HT1080 (cell line): ENCODE measurements at regions not wholly inside any gene's neighbourhood (a gene's known extent, or its start where the extent isn't known, plus 50 kb on each side); places are given as distances from the start of the nearest gene placed in this dataset.
A peak's percentile ranks its signal among the peaks of the same experiment; 100 is the strongest.
"Not testable (repeated sequence)": the region's sequence is repeated elsewhere in the genome, so short reads cannot be mapped to it uniquely, and the experiment has no call there.

ENCODE experiments used
- DNase-seq: peaks from one replicate; pipeline ENCODE4 v3.0.0-alpha.2; 2015; ENCODE audit warnings: low read depth

DNA sequence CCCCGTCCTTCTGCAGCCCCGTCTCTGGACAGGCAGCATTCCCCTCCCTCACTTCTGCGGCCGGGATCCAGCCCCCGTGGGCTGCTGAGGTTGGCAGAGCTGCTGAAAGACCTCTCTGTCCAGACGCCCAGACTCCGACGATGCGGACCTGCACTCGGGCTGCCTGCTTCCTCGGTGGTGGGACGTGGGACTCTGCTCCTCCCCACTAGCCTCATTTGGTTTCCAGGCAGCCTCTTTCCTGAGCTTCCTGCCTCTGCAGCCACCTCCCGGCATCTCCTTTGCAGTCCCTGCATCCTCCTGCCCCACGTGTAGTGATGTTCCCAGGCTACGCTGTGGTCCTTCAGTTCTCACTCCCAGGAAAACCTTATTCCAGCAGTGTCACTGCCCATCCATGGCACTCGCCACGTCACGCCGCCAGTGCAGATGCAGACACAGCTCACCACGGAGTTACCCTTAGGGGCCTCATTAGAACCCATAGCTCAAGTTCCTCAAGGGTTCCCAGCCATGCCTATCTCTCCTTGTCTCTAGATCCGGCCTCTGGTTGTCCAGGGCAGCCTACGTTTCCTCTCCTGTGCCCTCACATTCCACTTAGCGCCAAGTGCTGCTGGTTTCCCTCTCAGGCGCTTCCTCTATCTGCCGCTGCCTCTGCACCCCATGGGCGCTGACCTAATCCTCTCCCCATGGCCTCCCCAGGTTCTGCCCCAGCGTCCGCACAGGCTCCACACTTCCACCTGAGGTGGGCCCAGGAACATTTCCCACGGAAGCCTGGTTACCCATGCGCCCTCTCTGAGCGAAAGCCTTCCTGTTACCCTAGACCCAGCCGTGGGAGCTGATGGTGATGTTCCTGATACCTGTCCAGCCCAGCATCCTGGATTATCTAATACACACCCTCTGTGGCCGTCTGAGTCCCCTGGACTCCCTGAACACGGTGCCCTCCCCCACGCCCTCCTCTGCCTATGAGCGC lies 318.3 kb upstream of the MYT1L start:
- no peak for DNase-seq

DNA sequence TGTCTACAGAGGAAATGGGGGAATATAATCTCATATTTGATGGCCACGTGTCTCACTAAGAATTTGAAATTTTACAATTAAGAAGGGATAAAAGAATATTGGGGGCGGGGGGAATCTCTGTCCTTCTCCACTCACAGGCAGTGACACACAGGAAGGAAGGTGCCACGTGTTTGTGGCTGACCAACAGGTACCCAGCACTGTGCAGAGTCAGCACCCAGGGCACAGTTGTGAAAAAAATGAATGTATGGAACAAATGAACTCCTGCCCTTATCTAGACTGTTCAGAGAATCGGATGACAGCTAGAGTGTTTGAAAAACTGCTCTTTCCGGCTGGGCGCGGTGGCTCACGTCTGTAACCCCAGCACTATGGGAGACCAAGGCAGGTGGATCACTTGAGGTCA lies 317.0 kb upstream of the MYT1L start:
- DNase-seq, result peak; percentile 28

DNA sequence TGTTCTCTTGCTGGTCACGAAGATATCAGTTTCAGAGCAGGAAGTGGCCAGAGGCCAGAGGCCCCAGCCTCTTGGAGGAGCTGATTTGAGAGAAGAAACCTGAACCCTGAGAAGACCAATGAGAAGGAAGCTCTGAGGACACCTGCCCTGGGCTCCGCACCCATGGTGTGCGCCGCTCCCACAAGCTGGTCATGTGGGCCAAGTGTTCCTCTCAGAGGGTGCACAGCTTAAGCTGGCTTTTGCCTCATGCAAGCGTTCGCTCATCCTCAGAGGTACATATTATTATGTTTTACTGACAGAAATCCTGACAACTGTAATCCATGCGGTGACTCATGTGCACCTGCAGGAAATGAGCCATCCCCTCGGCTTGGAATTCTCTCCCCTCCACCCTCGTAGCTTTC lies 316.1 kb upstream of the MYT1L start:
- DNase-seq, result peak; percentile 90

DNA sequence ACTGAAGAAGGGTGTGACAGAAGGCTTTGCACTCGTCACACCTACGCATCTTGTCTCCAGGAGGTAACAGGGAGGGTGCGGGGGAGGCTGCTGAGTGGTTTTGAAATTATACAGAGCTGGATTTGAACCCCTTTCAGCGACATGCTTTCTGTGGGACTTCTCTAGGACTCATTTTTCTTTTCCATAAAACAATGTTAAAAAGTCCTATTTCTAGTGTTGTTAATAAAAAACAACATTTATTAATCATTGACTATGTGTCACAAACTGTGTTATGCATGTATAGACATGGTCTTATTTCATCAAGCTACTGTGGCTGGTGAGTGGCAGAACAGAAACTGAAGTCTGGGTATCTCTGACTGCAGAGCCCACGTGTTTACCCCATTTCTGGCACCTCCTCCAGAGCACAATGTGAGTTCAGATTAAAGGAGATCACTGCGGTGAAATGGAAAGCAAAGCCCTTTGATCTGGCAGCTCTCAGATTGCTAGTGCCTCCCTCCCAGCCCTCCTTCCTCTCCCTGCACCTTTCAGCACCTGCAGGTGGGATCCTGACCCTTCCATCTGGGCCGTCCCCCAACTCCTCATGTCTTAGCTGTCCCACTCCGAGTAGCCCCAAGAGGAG lies 315.5 kb upstream of the MYT1L start:
- peak; percentile 49 for DNase-seq

DNA sequence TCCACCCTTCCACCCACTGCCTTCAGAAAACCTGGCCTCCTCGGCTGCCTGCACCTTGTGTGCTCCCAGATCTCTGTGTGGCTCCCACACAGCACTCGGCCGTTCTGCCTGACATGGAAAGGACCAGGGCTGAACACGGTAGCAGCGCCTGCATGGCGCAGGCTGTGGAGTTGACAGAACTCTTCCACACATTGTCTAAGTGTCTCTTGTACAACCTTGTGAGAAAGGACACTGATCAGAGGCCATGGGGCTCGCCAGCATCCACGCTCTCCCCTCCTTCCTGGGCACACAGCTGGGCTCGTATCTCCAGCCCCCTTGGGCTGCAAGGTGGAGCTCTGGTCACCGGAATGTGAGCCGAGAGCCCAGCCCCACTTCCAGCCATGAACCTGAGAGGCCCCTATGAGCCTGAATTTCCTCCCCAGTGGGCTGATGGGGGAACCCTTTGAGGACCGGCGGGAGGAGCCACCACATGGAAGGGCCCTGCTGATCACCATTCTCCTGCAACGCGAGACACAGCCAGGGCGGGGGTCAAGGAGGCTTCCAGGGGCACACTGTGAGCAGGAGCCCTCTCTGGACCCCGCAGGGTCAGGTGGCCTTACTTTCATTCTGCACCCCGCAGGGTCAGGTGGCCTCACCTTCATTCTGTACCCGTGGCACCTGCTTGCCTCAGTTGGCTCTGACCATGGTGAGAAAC lies 314.2 kb upstream of the MYT1L start:
- no peak for DNase-seq

DNA sequence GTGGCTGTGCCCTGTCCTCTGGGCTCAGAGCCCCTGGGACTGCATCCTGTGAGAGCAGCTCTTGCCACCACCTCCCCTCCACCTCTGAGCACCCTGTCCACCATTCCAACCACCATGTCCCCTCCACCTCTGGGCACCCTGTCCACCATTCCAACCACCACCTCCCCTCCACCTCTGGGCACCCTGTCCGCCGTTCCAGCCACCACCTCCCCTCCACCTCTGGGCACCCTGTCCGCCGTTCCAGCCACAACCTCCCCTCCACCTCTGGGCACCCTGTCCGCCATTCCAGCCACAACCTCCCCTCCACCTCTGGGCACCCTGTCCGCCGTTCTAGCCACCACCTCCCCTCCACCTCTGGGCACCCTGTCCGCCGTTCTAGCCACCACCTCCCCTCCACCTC lies 313.7 kb upstream of the MYT1L start:
- not testable (repeated sequence) for DNase-seq

DNA sequence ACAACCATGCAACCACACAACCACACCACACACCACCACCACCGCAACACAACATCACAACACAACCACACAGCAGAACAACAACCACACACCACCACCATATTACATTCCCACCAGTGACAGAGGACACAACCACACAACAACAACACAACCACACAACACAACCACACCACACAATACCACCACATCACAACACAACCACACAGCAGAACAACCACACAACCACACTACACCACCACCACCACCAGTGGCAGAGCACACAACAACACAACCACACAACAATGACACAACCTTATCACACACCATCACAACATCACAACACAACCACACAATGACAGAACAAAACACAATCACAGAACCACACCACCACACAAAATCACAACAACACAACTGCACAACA lies 313.0 kb upstream of the MYT1L start:
- no peak for DNase-seq

DNA sequence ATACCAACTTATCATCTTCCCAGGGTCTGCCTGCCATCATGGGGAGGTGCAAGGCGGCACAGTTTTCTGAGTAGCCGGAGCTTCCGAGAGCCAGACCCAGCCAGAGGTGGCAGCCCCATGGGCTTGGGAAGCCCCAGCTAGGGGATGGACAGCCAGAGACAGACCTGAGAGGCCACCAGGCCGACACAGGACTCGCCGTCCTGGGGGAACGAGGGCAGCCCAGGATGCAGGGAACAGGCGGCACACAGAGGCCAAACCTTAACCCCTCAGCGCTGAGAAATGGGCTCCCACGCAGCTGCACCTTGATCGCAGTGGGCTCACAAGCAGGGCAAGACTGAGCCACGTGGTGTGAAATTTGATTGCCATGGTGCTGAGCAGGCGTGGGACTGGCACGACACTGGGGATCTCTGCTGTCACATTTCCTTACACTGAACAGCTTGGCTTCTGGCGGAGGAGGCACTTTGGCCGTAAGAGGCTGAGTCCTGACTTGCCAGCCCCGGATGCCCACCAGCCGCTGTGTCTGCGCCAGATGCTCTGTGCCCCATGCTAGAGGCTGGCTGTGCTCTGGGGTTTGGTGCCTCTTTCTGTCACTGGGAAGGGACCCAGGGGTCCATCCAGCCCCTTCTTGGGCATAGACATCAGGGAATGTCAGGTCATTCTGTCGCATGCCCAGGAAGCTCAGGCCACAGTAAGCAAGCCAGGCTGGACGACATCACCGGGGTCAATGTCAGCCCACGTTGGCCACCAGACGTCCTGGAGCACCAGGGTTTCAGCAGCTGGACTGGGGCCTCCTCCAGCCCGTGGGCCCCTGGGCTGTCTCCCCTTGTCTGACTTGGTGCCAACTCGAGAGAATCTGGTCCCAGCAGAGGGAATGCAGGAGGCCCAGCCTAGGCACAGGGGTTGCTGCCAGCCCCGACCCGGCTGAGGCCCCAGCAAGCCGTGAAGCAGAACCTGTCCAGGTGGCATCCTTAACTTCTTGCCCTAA lies 312.1 kb upstream of the MYT1L start:
- no peak for DNase-seq

DNA sequence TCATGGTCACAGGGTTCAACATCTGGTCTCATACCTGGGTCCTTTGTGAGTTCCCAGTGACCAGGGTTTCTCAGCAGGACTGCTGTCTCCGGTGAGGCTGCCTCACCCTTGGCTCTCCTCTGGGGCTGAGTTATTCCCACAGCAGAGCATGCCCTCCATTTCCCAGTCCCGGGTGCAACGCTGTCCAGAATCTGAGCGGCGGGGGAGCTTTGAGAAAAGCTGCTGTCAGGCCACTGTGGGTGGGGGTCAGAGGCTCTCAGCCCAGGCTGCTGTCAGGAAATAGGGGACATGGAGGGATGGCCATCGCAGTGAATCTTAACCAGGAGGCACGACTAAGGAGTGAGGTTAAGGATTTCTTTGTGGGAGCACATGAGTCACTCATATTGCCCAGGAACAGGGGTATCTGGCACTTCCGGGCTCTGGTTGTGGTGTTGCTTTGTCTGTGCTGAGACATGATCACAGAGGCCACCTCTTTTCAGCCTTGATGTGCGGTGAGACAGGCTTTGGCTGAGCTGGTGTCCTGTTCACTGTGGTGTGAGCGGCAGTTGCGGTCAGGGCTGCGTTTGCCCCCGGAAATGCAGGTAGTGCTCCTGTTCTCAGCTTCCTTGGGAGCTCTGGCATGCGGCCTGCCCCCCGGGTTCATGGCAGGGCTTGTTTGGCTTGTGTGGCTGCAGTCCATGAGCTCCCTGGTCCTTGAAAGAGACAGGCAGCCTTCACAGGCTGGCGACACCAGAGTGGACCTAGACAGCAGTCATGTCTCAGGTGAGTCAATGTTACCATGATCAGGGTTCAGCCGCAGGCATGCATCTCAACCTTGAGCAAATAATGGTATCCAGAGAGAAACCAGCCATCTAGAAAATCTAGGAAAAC lies 310.7 kb upstream of the MYT1L start:
- peak; percentile 66 for DNase-seq

DNA sequence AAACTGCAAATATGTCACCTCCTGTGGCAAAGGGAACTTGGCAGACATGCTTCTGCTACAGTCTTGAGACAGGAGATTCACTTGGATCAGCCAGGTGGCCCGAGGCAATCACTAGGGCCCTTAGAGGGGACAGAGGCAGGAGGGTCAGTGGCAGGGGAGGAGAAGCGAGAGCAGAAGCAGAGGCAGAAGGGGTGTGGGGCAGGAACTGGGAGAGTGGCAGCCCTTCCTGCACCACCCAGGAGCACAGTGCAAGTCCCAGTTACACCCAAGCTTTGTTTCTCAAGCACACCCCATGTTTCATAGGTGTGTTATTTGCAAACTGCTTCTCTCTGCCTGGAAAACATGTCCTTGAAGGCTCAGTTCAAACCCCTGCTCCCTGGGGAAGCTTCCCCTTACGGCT lies 309.7 kb upstream of the MYT1L start:
- no peak for DNase-seq

DNA sequence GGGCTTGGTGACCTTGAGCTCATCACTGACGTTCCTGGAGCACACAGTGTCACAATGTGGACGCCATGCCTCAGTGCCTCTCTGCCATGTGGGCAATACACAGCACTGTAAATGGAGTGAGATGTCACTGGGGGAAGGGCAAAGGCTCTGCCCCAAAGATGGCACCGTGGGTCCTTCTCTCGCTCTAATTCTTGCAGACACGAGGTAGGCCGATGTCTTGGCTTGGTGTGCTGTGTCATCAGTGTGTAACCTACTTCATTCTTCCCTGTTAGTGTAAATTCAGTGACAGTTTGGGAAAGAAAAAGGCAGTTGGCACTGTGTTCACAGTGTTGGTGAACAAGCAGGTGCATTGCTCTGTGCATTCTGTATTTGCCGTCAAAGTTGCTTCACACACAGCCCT lies 309.3 kb upstream of the MYT1L start:
- DNase-seq, result no peak

DNA sequence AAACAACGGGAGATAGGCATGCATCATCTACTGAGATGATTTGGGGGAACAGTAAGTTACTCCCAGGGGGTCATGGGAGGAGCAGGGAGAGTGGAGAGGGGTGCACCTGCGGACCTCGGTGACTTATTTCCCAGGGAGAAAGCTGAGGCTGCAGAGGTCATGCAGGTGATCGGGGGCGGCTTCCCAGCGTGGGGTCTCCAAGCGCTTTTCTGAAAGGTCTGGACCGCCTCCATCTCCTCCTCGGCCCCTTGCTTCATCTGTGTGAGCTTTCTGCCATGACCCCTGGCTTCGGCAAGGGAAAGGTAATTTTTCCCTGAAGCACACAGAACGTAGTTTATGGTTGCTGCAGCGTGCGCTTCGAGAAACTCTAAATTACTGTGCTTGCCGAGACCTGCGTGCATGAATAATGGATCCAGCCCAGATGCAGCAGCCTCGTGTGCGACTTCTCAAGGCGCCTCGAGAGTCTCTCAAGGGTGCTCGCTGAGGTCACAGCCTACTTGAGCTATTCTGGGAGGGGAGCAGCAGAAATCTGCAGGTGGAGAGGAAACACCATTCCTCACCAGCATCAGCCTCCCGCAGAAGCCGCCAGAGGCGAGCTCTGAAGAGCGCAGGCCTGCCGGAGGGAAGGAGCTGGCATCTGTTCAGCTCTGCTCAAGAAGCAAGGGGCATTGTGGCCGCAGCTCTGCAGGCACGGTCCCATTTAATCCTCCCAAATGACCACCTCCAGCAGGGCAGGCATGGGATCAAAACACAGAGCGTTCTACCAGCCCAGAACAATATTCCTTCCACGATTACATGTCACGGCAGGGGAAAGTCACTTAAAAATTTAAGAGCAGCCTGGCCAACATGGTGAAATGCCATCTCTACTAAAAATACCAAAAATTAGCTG lies 308.4 kb upstream of the MYT1L start:
- DNase-seq, result no peak

DNA sequence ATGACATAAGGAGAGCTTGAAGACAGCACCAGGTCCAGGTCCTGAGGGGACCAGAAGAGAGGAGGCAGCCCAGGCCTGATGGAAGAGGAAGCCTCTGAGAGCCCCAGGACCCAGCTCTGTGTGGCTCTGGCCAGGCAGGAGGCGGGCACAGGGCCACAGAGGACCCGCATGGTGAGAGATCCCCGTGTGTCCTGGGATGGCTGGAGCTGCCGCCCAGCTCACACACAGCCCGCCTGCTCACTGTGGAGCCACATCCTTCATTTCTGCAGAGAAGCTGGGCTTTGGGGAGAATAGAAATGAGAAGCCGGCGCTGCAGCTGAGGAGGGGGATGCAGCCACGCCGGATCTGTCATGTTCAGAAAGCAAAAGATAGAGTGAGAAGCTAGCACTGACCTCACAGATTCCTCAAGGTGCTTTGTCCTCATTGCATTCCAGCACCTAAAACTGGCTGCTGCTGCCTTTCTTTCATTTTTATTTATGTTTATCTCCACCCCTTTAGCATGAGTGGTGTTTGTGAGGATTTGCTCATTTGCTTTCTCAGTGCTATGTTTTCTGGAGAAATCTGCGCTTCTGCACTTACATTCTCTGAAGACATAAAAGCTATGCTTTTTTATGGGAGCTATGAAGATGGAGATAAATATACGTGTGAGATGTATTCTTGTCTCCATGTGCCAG lies 307.6 kb upstream of the MYT1L start:
- no peak for DNase-seq

DNA sequence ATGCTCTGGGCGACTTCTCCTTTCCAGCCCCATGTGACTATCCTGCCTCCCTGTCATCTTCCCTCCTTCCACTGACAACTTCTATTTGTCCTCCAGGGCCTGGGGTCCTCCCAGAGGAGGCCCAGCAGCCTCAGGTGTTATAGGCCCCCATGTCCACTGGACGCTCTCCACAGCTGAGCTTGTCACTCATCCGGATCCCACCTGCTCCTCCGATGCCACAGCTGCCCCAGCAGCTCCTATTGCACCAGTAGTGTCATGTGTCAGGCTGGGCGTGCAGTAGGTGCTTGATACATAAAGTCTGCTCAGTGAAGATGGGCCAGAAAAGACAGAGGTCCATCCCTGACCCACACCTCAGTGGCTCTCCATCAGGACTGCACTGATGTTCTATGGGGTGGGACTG lies 305.7 kb upstream of the MYT1L start:
- DNase-seq, result no peak

DNA sequence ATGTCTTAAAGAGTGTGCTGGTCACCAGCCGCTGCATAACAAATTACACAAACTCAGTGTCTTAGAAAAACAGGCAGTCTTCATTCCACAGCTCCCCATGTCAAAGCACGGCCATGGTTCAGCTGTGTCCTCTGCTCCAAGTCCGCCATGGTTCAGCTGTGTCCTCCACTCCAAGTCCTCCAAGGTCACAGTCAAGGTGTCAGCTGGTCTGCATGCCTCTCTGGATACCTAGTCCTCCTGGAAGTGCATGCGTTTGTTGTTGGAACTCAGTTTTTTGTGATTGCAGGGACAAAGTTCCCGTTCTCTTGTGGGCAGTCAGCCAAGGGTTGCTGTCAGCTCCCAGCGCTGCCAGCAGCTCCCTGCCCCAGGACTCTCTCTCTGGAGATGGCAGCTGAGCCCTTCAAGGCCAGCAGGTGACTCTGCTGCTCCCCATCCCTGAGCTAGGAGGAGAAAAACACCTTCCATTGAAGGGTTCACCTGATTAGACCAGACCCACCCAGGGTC lies 304.0 kb upstream of the MYT1L start:
- DNase-seq, result no peak

DNA sequence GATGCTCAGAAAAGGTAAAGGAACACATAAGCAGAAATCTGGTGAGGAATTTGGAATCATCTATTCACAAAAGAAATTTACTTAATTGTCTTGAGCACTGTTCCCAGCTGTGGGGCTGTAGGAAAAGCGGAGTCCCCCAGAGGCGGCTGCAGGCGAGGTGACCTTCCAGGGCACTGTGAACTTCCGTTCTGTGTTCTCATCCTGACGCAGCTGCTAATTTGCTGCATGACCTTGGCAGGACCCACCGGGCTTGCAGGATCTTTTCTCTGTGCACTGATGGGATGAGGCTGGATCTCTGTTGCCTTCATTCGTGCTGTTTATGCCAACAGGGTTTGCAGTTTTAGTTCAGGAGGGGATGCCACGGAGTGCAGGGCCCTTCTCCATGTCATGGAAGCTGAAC lies 301.9 kb upstream of the MYT1L start:
- DNase-seq, result no peak

DNA sequence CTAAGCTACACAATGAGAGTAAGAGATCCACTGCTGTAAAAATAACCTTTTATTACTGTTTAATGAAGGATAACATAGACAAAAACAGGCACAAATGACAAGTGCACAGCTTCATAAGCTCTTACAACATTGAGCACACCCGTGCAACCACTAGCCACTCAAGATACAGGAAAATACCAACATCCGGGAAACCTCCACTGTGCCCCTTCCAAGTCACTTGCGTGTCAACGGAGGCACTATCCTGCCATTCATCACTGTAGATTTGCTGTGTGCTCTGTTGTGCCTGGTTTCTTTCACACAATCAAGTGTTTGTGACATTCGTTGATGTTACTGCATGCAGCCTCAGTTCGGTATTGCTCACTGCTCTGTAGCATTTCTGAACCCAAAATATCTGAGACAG lies 292.9 kb upstream of the MYT1L start:
- DNase-seq, result no peak

DNA sequence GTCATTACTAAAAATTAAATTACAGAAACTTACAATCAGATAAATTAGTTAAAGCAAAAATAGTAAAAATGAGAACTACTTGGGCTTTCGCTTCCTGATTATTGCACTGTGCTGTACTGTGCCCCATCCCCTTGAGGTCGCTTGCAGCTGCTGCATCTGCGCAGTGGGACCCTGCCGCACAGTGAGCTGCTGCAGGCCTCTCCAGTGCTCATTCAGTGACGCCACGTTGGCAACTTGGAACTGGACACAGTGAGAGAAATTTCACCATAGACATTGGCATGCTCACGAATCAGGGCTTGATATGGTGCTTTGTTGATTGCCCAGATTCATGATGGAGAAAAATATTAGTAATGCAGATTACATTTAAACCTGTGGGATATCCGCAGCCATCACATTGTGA lies 290.8 kb upstream of the MYT1L start:
- no peak for DNase-seq
